Heart left ventricle (tissue), 16 donors: ENCODE measurements at regions not wholly inside any gene's neighbourhood (a gene's known extent, or its start where the extent isn't known, plus 50 kb on each side); places are given as distances from the start of the nearest gene placed in this dataset.

Experiments used
- ATAC-seq, 4 donors: fragments of 200-7000 bp; cut with Tn5 transposase; one replicate each; pipeline ENCODE4 v1.9.1; 2020 to 2022; ENCODE audit warnings: moderate library complexity in 4 of 4, mild to moderate bottlenecking in 3 of 4, moderate number of reproducible peaks in 1 of 4
- DNase-seq, 5 donors: peaks; one replicate each; pipeline ENCODE4 v3.0.0-alpha.2; 2020
- H3K27ac ChIP-seq, 12 donors: fragments of 200-600 bp; sonication (generic) in 4 of 12; one replicate each; pipeline versions ENCODE4 v1.5.0 to v1.8.0; 2016 to 2022; ENCODE audit warnings: mild to moderate bottlenecking in 2 of 12
- H3K27me3 ChIP-seq, 9 donors: fragments of 200-600 bp; sonication (generic) in 2 of 9; one replicate each; pipeline versions ENCODE4 v1.5.1 to v1.8.0; 2016 to 2022; ENCODE audit warnings: mild to moderate bottlenecking in 3 of 9
- H3K36me3 ChIP-seq, 9 donors: fragments of 200-600 bp; sonication (generic) in 2 of 9; one replicate each; pipeline versions ENCODE4 v1.5.0 to v1.8.0; 2018 to 2022; ENCODE audit warnings: mild to moderate bottlenecking in 2 of 9
- H3K4me1 ChIP-seq, 12 donors: fragments of 200-600 bp; sonication (generic) in 4 of 12; one replicate each; pipeline versions ENCODE4 v1.5.0 to v1.8.0; 2016 to 2022; ENCODE audit warnings: mild to moderate bottlenecking in 3 of 12
- H3K4me3 ChIP-seq, 12 donors: fragments of 200-600 bp; sonication (generic) in 4 of 12; one replicate each; pipeline versions ENCODE4 v1.5.0 to v1.8.0; 2017 to 2022; ENCODE audit warnings: mild to moderate bottlenecking in 9 of 12, moderate library complexity in 4 of 12
- H3K9me3 ChIP-seq, 12 donors: fragments of 200-600 bp; sonication (generic) in 4 of 12; one replicate each; pipeline versions ENCODE4 v1.5.0 to v1.8.0; 2016 to 2022; ENCODE audit warnings: mild to moderate bottlenecking in 1 of 12
- POLR2A ChIP-seq, 2 donors: fragments of 450-650 bp; IDR thresholded peaks; one replicate each; pipeline ENCODE4 v1.6.1; 2017; ENCODE audit warnings: antibody characterized with exemption in 2 of 2, mild to moderate bottlenecking in 2 of 2, moderate library complexity in 2 of 2
- WGBS, 4 donors: extraction: QIAGEN DNeasy Blood & Tissue Kit in 2 of 4; methylation state at CpG; one replicate each; pipeline versions ENCODE4 v1.1.5 to v1.1.7; 2013 to 2018; 5-methylcytosine and 5-hydroxymethylcytosine counted together
- intact Hi-C, 10 donors: fragments of 100-400 bp; cut with DNase I; formaldehyde crosslinking; loops; one replicate each; pipeline versions ENCODE4 v1.11.1 to v1.14.2; 2022
- TF ChIP-seq, protein P1 (sequence below), 12 donors: fragments of 200-600 bp; sonication (generic) in 4 of 12; IDR thresholded peaks; one replicate each; pipeline versions ENCODE4 v1.5.0 to v1.8.0; 2018 to 2022; ENCODE audit warnings: antibody characterized with exemption in 12 of 12, mild to moderate bottlenecking in 5 of 12
- donor health status: ischemic (EF 13 %, LVEDD 7.1; RV severe dilation, severe dysfunction).
- donor health status: healthy with polysubstance abuse.
- donor health status: DM: no; HTN: yes; CAD: no.
- donor health status: DM: no; HTN: no; CAD: no.
- donor health status: ischemic (EF 25% LVEDD 6.9; RV normal size, moderate dysfunction).
- donor health status: ischemic (EF 25% LVEDD 5.7; RV mildly dilated, moderate dysfunction).
- donor health status: healthy.
- donor health status: DM: yes; HTN: yes; CAD: no.
- donor health status: ischemic (EF 35%, LVEDD 5.7; RV mildly dilated, moderate dysfunction).
- donor health status: nonischemic (EF 11% LVEDD 7.7; RV severe dilation, severe dysfunction).
- donor health status: DM: yes; HTN: yes; CAD: no.
- donor health status: PGD.
- donor health status: ischemic (EF 29% LVEDD 5.4; RV normal size, mild dysfunction).
- donor health status: nonischemic (EF 23%, LVEDD 6.1; RV moderate dilation, normal function).

- 86 to 95% (median 93%) methylated on average over 2 of the region's 2 CpGs for WGBS, 4 donors
- Histone ChIP-seq H3K9me3 (no peaks in the 10 kb centered on the region), H3K4me1 (no peaks in the 10 kb centered on the region), H3K27ac (no peak overlapping the region), H3K4me3 (no peak overlapping the region), H3K36me3 (no peaks in the 10 kb centered on the region), H3K27me3 (no peaks in the 10 kb centered on the region)
- TF ChIP-seq, protein P1, sequence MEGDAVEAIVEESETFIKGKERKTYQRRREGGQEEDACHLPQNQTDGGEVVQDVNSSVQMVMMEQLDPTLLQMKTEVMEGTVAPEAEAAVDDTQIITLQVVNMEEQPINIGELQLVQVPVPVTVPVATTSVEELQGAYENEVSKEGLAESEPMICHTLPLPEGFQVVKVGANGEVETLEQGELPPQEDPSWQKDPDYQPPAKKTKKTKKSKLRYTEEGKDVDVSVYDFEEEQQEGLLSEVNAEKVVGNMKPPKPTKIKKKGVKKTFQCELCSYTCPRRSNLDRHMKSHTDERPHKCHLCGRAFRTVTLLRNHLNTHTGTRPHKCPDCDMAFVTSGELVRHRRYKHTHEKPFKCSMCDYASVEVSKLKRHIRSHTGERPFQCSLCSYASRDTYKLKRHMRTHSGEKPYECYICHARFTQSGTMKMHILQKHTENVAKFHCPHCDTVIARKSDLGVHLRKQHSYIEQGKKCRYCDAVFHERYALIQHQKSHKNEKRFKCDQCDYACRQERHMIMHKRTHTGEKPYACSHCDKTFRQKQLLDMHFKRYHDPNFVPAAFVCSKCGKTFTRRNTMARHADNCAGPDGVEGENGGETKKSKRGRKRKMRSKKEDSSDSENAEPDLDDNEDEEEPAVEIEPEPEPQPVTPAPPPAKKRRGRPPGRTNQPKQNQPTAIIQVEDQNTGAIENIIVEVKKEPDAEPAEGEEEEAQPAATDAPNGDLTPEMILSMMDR (IDR thresholded peaks at IDR 0.05), result no peak
- no peak for TF ChIP-seq POLR2A (IDR thresholded peaks at IDR 0.05)
- no peak for DNase-seq
- intact Hi-C loops, result no loop called here
- ATAC-seq, result no peak
Observed at GRCh38 chr14:38432186-38432585, 176.3 kb upstream of the CLEC14A start.

GRCh38 chr14:38431156-38431555 is 175.3 kb upstream of the CLEC14A start:
- Histone ChIP-seq H3K36me3 (no peaks in the 10 kb centered on the region), H3K27me3 (no peaks in the 10 kb centered on the region), H3K9me3 (no peaks in the 10 kb centered on the region), H3K27ac (no peak overlapping the region), H3K4me1 (no peaks in the 10 kb centered on the region), H3K4me3 (no peak overlapping the region)
- 81 to 94% (median 92%) methylated on average over 4 of the region's 4 CpGs for WGBS, 4 donors
- TF ChIP-seq, protein P1 (IDR thresholded peaks at IDR 0.05), result no peak
- no peak for TF ChIP-seq POLR2A (IDR thresholded peaks at IDR 0.05)
- ATAC-seq, result no peak
- intact Hi-C loops, result no loop called here
- DNase-seq, result no peak

DNA sequence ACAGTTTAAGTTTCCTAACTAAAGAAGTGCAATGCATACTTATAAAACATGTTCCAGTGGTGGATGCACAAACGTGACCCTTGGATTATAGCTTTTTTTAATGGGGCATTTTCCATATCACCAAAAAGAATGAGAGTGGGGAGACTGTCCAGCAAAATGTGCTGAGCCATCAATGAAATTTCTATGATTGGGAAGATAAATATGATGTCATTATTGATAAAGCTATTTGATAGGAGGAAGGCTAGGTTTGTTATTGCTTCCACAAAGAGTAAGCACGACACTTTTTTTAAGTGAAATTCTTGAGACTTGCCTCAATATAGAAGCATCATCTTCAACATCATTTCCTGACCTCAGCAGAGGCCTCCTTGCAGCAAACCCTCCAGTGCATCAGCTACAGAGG is 174.6 kb upstream of the CLEC14A start:
- TF ChIP-seq POLR2A (IDR thresholded peaks at IDR 0.05), result no peak
- TF ChIP-seq, protein P1 (IDR thresholded peaks at IDR 0.05), result no peak

GRCh38 chr14:38425324-38425976 is 169.6 kb upstream of the CLEC14A start:
- TF ChIP-seq POLR2A (IDR thresholded peaks at IDR 0.05), result no peak
- TF ChIP-seq, protein P1 (IDR thresholded peaks at IDR 0.05), result no peak
- H3K9me3 ChIP-seq, result peaks cover 0 to 35% (median 15%) of the 10 kb centered on the region in 12 donors
- no peak for ATAC-seq
- no peaks in the 10 kb centered on the region for H3K36me3 ChIP-seq
- WGBS, 4 donors, result 89 to 97% (median 91%) methylated on average over 5 of the region's 5 CpGs
- H3K4me3 ChIP-seq, result no peak overlapping the region
- no peaks in the 10 kb centered on the region for H3K27me3 ChIP-seq
- intact Hi-C loops, result no loop called here
- no peak overlapping the region for H3K27ac ChIP-seq
- H3K4me1 ChIP-seq, result no peaks in the 10 kb centered on the region
- DNase-seq, result no peak

More for the DNA sequence above, 174.6 kb upstream of the CLEC14A start:
- H3K4me1 ChIP-seq, result no peaks in the 10 kb centered on the region
- ATAC-seq (no peak), DNase-seq (no peak)
- no peaks in the 10 kb centered on the region for H3K27me3 ChIP-seq
- no peaks in the 10 kb centered on the region for H3K36me3 ChIP-seq
- intact Hi-C loops, result no loop called here
- H3K4me3 ChIP-seq, result no peak overlapping the region
- H3K9me3 ChIP-seq, result peaks cover 0 to 2% (median 0%) of the 10 kb centered on the region in 12 donors
- no peak overlapping the region for H3K27ac ChIP-seq
- WGBS, 4 donors, result 82 to 92% (median 83%) methylated on average over 2 of the region's 2 CpGs
